IPS-20b (cell line): ENCODE measurements at regions not wholly inside any gene's neighbourhood (a gene's known extent, or its start where the extent isn't known, plus 50 kb on each side); places are given as distances from the start of the nearest gene placed in this dataset.

Experiments used
- H3K27ac ChIP-seq: one replicate; pipeline ENCODE4 v1.5.1; 2013; ENCODE audit warnings: low read length
- H3K27me3 ChIP-seq: 2 replicates; pipeline ENCODE4 v1.6.1; 2013; ENCODE audit warnings: mild to moderate bottlenecking, low read length, inconsistent platforms; ENCODE audit not compliant: insufficient read depth
- H3K36me3 ChIP-seq: 2 replicates; pipeline ENCODE4 v1.6.1; 2013; ENCODE audit warnings: low read depth, mild to moderate bottlenecking, inconsistent platforms, low read length, moderate library complexity; ENCODE audit not compliant: insufficient read depth
- H3K4me1 ChIP-seq: 2 replicates; pipeline ENCODE4 v1.6.1; 2013; ENCODE audit warnings: mild to moderate bottlenecking, control low read depth, inconsistent platforms, low read length, moderate library complexity; ENCODE audit not compliant: insufficient read depth
- H3K4me3 ChIP-seq: 2 replicates; pipeline ENCODE4 v1.5.1; 2013; ENCODE audit warnings: mild to moderate bottlenecking, low read length, inconsistent platforms
- H3K9ac ChIP-seq: 2 replicates; pipeline ENCODE4 v1.6.1; 2013; ENCODE audit warnings: low read depth, mild to moderate bottlenecking, inconsistent platforms, low read length, moderate library complexity
- H3K9me3 ChIP-seq: 2 replicates; pipeline ENCODE4 v1.6.1; 2013; ENCODE audit warnings: mild to moderate bottlenecking, low read depth, low read length, inconsistent platforms; ENCODE audit not compliant: insufficient read depth

GRCh38 chr15:69912116-69912515 lies 185.6 kb downstream of the TLE3 start:
- Histone ChIP-seq H3K27ac (no peak overlapping the region), H3K9ac (no peak overlapping the region), H3K4me1 (peaks cover 15% of the 10 kb centered on the region; the same call in 1 of the 2 replicates), H3K36me3 (no peaks in the 10 kb centered on the region), H3K9me3 (no peaks in the 10 kb centered on the region), H3K4me3 (no peak overlapping the region), H3K27me3 (peaks cover 29% of the 10 kb centered on the region)

GRCh38 chr15:69914040-69914439 lies 183.7 kb downstream of the TLE3 start:
- Histone ChIP-seq H3K9me3 (no peaks in the 10 kb centered on the region), H3K9ac (no peak overlapping the region), H3K4me1 (peaks cover 15% of the 10 kb centered on the region; the same call in 1 of the 2 replicates), H3K36me3 (no peaks in the 10 kb centered on the region), H3K27me3 (peaks cover 33% of the 10 kb centered on the region), H3K4me3 (no peak overlapping the region), H3K27ac (no peak overlapping the region)

- H3K4me3 ChIP-seq, result no peak overlapping the region
- no peaks in the 10 kb centered on the region for H3K36me3 ChIP-seq
- no peak overlapping the region for H3K27ac ChIP-seq
- H3K27me3 ChIP-seq, result peaks cover 33% of the 10 kb centered on the region
- H3K9me3 ChIP-seq, result no peaks in the 10 kb centered on the region
- H3K4me1 ChIP-seq, result peaks cover 20% of the 10 kb centered on the region; the same call in 1 of the 2 replicates
- no peak overlapping the region for H3K9ac ChIP-seq
Observed at GRCh38 chr15:69914960-69915359, 182.8 kb downstream of the TLE3 start.

- Histone ChIP-seq H3K9ac (no peak overlapping the region), H3K4me3 (no peak overlapping the region), H3K27me3 (peaks cover 33% of the 10 kb centered on the region), H3K9me3 (no peaks in the 10 kb centered on the region), H3K27ac (no peak overlapping the region), H3K36me3 (no peaks in the 10 kb centered on the region), H3K4me1 (peaks cover 18% of the 10 kb centered on the region; the same call in 1 of the 2 replicates)
Observed at GRCh38 chr15:69916169-69916785, 181.4 kb downstream of the TLE3 start.

- H3K4me1 ChIP-seq, result peaks cover 19% of the 10 kb centered on the region; the same call in 1 of the 2 replicates
- H3K36me3 ChIP-seq, result no peaks in the 10 kb centered on the region
- H3K4me3 ChIP-seq, result no peak overlapping the region
- H3K27ac ChIP-seq, result no peak overlapping the region
- no peak overlapping the region for H3K9ac ChIP-seq
- peaks cover 25% of the 10 kb centered on the region for H3K27me3 ChIP-seq
- H3K9me3 ChIP-seq, result no peaks in the 10 kb centered on the region
Observed at GRCh38 chr15:69917056-69917455, 180.7 kb downstream of the TLE3 start.

- Histone ChIP-seq H3K27me3 (peaks cover 10% of the 10 kb centered on the region), H3K27ac (no peak overlapping the region), H3K4me3 (no peak overlapping the region), H3K4me1 (peaks cover 14% of the 10 kb centered on the region; the same call in 1 of the 2 replicates), H3K9me3 (peaks cover 8% of the 10 kb centered on the region; the same call in 1 of the 2 replicates), H3K9ac (no peak overlapping the region), H3K36me3 (no peaks in the 10 kb centered on the region)
Observed at GRCh38 chr15:69919816-69920215, 177.9 kb downstream of the TLE3 start.

- H3K9ac ChIP-seq, result no peak overlapping the region
- H3K9me3 ChIP-seq, result peaks cover 12% of the 10 kb centered on the region
- H3K36me3 ChIP-seq, result no peaks in the 10 kb centered on the region
- H3K4me1 ChIP-seq, result peaks cover 14% of the 10 kb centered on the region; the same call in 1 of the 2 replicates
- peaks cover 6% of the 10 kb centered on the region for H3K27me3 ChIP-seq
- H3K4me3 ChIP-seq, result no peak overlapping the region
- H3K27ac ChIP-seq, result no peak overlapping the region
Observed at GRCh38 chr15:69920221-69920620, 177.5 kb downstream of the TLE3 start.

- peaks cover 19% of the 10 kb centered on the region for H3K9me3 ChIP-seq
- H3K27me3 ChIP-seq, result peaks cover 5% of the 10 kb centered on the region; the same call in 1 of the 2 replicates
- H3K36me3 ChIP-seq, result no peaks in the 10 kb centered on the region
- no peak overlapping the region for H3K4me3 ChIP-seq
- H3K9ac ChIP-seq, result no peak overlapping the region
- H3K4me1 ChIP-seq, result peaks cover 14% of the 10 kb centered on the region; the same call in 1 of the 2 replicates
- H3K27ac ChIP-seq, result no peak overlapping the region
Observed at GRCh38 chr15:69921626-69922619, 175.8 kb downstream of the TLE3 start.

GRCh38 chr15:69924531-69924930 lies 173.2 kb downstream of the TLE3 start:
- no peaks in the 10 kb centered on the region for H3K36me3 ChIP-seq
- H3K9me3 ChIP-seq, result peaks cover 23% of the 10 kb centered on the region
- H3K27ac ChIP-seq, result no peak overlapping the region
- peaks cover 12% of the 10 kb centered on the region; the same call in 1 of the 2 replicates for H3K4me1 ChIP-seq
- no peaks in the 10 kb centered on the region for H3K27me3 ChIP-seq
- no peak overlapping the region for H3K4me3 ChIP-seq
- H3K9ac ChIP-seq, result no peak overlapping the region

- no peak overlapping the region for H3K9ac ChIP-seq
- no peaks in the 10 kb centered on the region for H3K36me3 ChIP-seq
- H3K27ac ChIP-seq, result no peak overlapping the region
- no peak overlapping the region for H3K4me3 ChIP-seq
- H3K4me1 ChIP-seq, result peaks cover 4% of the 10 kb centered on the region; the same call in 1 of the 2 replicates
- H3K9me3 ChIP-seq, result peaks cover 23% of the 10 kb centered on the region
- H3K27me3 ChIP-seq, result no peaks in the 10 kb centered on the region
Observed at GRCh38 chr15:69926006-69926405, 171.7 kb downstream of the TLE3 start.

- peaks cover 3% of the 10 kb centered on the region; the same call in 1 of the 2 replicates for H3K4me1 ChIP-seq
- no peak overlapping the region for H3K4me3 ChIP-seq
- H3K9me3 ChIP-seq, result peaks cover 23% of the 10 kb centered on the region
Observed at GRCh38 chr15:69926721-69927120, 171.0 kb downstream of the TLE3 start.

More at GRCh38 chr15:69926721-69927120, 171.0 kb downstream of the TLE3 start:
- H3K36me3 ChIP-seq, result no peaks in the 10 kb centered on the region
- no peak overlapping the region for H3K9ac ChIP-seq
- H3K27me3 ChIP-seq, result no peaks in the 10 kb centered on the region
- H3K27ac ChIP-seq, result no peak overlapping the region
